BJ (cell line): ENCODE measurements at regions not wholly inside any gene's neighbourhood (a gene's known extent, or its start where the extent isn't known, plus 50 kb on each side); places are given as distances from the start of the nearest gene placed in this dataset.
"Not testable (repeated sequence)": the region's sequence is repeated elsewhere in the genome, so short reads cannot be mapped to it uniquely, and the experiment has no call there.

Experiments used
- CTCF ChIA-PET: fragments of 350-600 bp; formaldehyde crosslinking; extraction: SDS; loops from one replicate; lab custom pipeline; 2021; ENCODE audit warnings: antibody characterized with exemption, inconsistent platforms; lab: Yijun Ruan, JAX
- POLR2A ChIA-PET: fragments of 300-600 bp; sonication (Branson Sonifier 250); formaldehyde crosslinking; extraction: SDS; loops from one replicate; lab custom pipeline; 2021; ENCODE audit warnings: antibody characterized with exemption; lab: Charles Lee
- DNase-seq: peaks from one replicate; pipeline ENCODE4 v3.0.0-alpha.2; 2011; ENCODE audit warnings: low read depth
- H3K27me3 ChIP-seq: 2 replicates; pipeline ENCODE4 v1.6.0; 2011; ENCODE audit warnings: low read length; ENCODE audit not compliant: control insufficient read depth, insufficient read depth
- H3K36me3 ChIP-seq: 2 replicates; pipeline ENCODE4 v1.5.1; 2011; ENCODE audit warnings: low read length; ENCODE audit not compliant: control insufficient read depth, insufficient read depth
- H3K4me3 ChIP-seq: 2 replicates; pipeline ENCODE4 v1.5.1; 2011; ENCODE audit warnings: low read depth, mild to moderate bottlenecking, control low read depth, low read length
- CTCF ChIP-seq: IDR thresholded peaks from 2 replicates; pipeline ENCODE4 v1.5.1; 2011; ENCODE audit warnings: low read depth, mild to moderate bottlenecking, control low read depth, inconsistent platforms, low read length, moderate library complexity; ENCODE audit not compliant: insufficient read depth

- no peaks in the 10 kb centered on the region for H3K27me3 ChIP-seq
- H3K36me3 ChIP-seq: no peaks in the 10 kb centered on the region
- POLR2A ChIA-PET: no interaction called here
- CTCF ChIA-PET: no interaction called here
- no peak for TF ChIP-seq CTCF
- H3K4me3 ChIP-seq: no peak overlapping the region
- no peak for DNase-seq
These were observed 592.3 kb downstream of the TRIB2 start for GRCh38 chr2:13308989-13309388.

- CTCF ChIA-PET: no interaction called here
- Histone ChIP-seq H3K4me3 (no peak overlapping the region), H3K27me3 (no peaks in the 10 kb centered on the region), H3K36me3 (no peaks in the 10 kb centered on the region)
- no peak for TF ChIP-seq CTCF
- POLR2A ChIA-PET: no interaction called here
- DNase-seq: no peak
These were observed 615.3 kb downstream of the TRIB2 start for GRCh38 chr2:13332060-13332459.

GRCh38 chr2:13334071-13334470 is 617.3 kb downstream of the TRIB2 start:
- POLR2A ChIA-PET, H3K27me3 ChIP-seq, DNase-seq: not testable (repeated sequence)

GRCh38 chr2:13334545-13334944 is 617.8 kb downstream of the TRIB2 start:
- Histone ChIP-seq H3K27me3 (no peaks in the 10 kb centered on the region), H3K4me3 (no peak overlapping the region), H3K36me3 (no peaks in the 10 kb centered on the region)
- POLR2A ChIA-PET: no interaction called here
- CTCF ChIA-PET: no interaction called here
- TF ChIP-seq CTCF: no peak
- no peak for DNase-seq

More at GRCh38 chr2:13334071-13334470, 617.3 kb downstream of the TRIB2 start:
- H3K36me3 ChIP-seq, H3K4me3 ChIP-seq, CTCF ChIA-PET: not testable (repeated sequence)

GRCh38 chr2:13335862-13336535 is 619.3 kb downstream of the TRIB2 start:
- ChIA-PET POLR2A (no interaction called here), CTCF (no interaction called here)
- no peak for TF ChIP-seq CTCF
- H3K4me3 ChIP-seq: no peak overlapping the region
- DNase-seq: no peak
- no peaks in the 10 kb centered on the region for H3K27me3 ChIP-seq
- no peaks in the 10 kb centered on the region for H3K36me3 ChIP-seq

- H3K4me3 ChIP-seq: no peak overlapping the region
- DNase-seq: no peak
- ChIA-PET CTCF (interaction anchor here (0.6 kb wide), 1 partner anchor 11 kb away, joined by 3 read pairs; no protein-coding TSS in a partner anchor), POLR2A (no interaction called here)
- no peaks in the 10 kb centered on the region for H3K27me3 ChIP-seq
- H3K36me3 ChIP-seq: no peaks in the 10 kb centered on the region
- TF ChIP-seq CTCF: no peak
These were observed 634.3 kb downstream of the TRIB2 start for GRCh38 chr2:13351068-13351467.
